Trophoblast cell (in vitro differentiated cells and primary cell): ENCODE measurements at regions not wholly inside any gene's neighbourhood (a gene's known extent, or its start where the extent isn't known, plus 50 kb on each side); places are given as distances from the start of the nearest gene placed in this dataset.

Experiments
- DNase-seq, 2 donors: peaks; one replicate each; pipeline ENCODE4 v3.0.0-alpha.2; 2016
- H2AFZ ChIP-seq: 2 replicates; pipeline ENCODE4 v1.6.1; 2013; ENCODE audit warnings: low read length, moderate library complexity, mild to moderate bottlenecking; ENCODE audit not compliant: insufficient read depth, poor library complexity
- H2AK5ac ChIP-seq: 2 replicates; pipeline ENCODE4 v1.6.1; 2013; ENCODE audit warnings: mild to moderate bottlenecking, low read length
- H2BK120ac ChIP-seq: 2 replicates; pipeline ENCODE4 v1.6.1; 2013; ENCODE audit warnings: low read length, mild to moderate bottlenecking, moderate library complexity; ENCODE audit not compliant: insufficient read depth, poor library complexity
- H2BK12ac ChIP-seq: 2 replicates; pipeline ENCODE4 v1.6.1; 2013; ENCODE audit warnings: mild to moderate bottlenecking, low read length, moderate library complexity
- H2BK5ac ChIP-seq: 2 replicates; pipeline ENCODE4 v1.6.1; 2013; ENCODE audit warnings: low read length, low read depth, moderate library complexity, mild to moderate bottlenecking; ENCODE audit not compliant: poor library complexity
- H3K14ac ChIP-seq: 2 replicates; pipeline ENCODE4 v1.6.1; 2013; ENCODE audit warnings: mild to moderate bottlenecking, low read length
- H3K18ac ChIP-seq: 2 replicates; pipeline ENCODE4 v1.6.1; 2013; ENCODE audit warnings: mild to moderate bottlenecking, low read length
- H3K23ac ChIP-seq: 2 replicates; pipeline ENCODE4 v1.6.1; 2013; ENCODE audit warnings: low read length
- H3K27ac ChIP-seq: 2 replicates; pipeline ENCODE4 v1.5.1; 2013; ENCODE audit warnings: low read depth, mild to moderate bottlenecking, inconsistent platforms, low read length, moderate library complexity
- H3K27me3 ChIP-seq: 2 replicates; pipeline ENCODE4 v1.6.1; 2013; ENCODE audit warnings: inconsistent platforms, mild to moderate bottlenecking, low read length, moderate library complexity; ENCODE audit not compliant: insufficient read depth
- H3K36me3 ChIP-seq, 2 experiments: 1 replicate in 1 of 2; 2 replicates in 1 of 2; pipeline ENCODE4 v1.6.1; 2013; ENCODE audit warnings: low read length in 2 of 2, mild to moderate bottlenecking in 2 of 2, moderate library complexity in 1 of 2; ENCODE audit not compliant: insufficient read depth in 2 of 2, control insufficient read depth in 1 of 2
- H3K4ac ChIP-seq: 2 replicates; pipeline ENCODE4 v1.6.1; 2013; ENCODE audit warnings: low read depth, mild to moderate bottlenecking, low read length, moderate library complexity
- H3K4me1 ChIP-seq, 2 experiments: 1 replicate in 1 of 2; 2 replicates in 1 of 2; pipeline ENCODE4 v1.6.1; 2013; ENCODE audit warnings: low read length in 2 of 2, mild to moderate bottlenecking in 2 of 2, moderate library complexity in 1 of 2; ENCODE audit not compliant: insufficient read depth in 2 of 2, control insufficient read depth in 1 of 2
- H3K4me2 ChIP-seq: 2 replicates; pipeline ENCODE4 v1.6.1; 2013; ENCODE audit warnings: inconsistent platforms, mild to moderate bottlenecking, low read length, moderate library complexity
- H3K4me3 ChIP-seq: 2 replicates; pipeline ENCODE4 v1.5.1; 2013; ENCODE audit warnings: mild to moderate bottlenecking, low read depth, low read length, inconsistent platforms
- H3K79me1 ChIP-seq: one replicate; pipeline ENCODE4 v1.6.1; 2013; ENCODE audit warnings: low read length
- H3K79me2 ChIP-seq: 2 replicates; pipeline ENCODE4 v1.6.1; 2013; ENCODE audit warnings: low read length, mild to moderate bottlenecking; ENCODE audit not compliant: control insufficient read depth, insufficient read depth, poor library complexity
- H3K9ac ChIP-seq: 2 replicates; pipeline ENCODE4 v1.6.1; 2013; ENCODE audit warnings: mild to moderate bottlenecking, low read length
- H3K9me3 ChIP-seq: 2 replicates; pipeline ENCODE4 v1.6.1; 2013; ENCODE audit warnings: low read depth, mild to moderate bottlenecking, control low read depth, inconsistent platforms, low read length; ENCODE audit not compliant: insufficient read depth
- H4K12ac ChIP-seq: 2 replicates; pipeline ENCODE4 v1.6.1; 2013; ENCODE audit warnings: low read depth, mild to moderate bottlenecking, low read length, moderate library complexity
- H4K8ac ChIP-seq: 2 replicates; pipeline ENCODE4 v1.6.1; 2013; ENCODE audit warnings: low read depth, mild to moderate bottlenecking, low read length, moderate library complexity
- H4K91ac ChIP-seq: one replicate; pipeline ENCODE4 v1.6.1; 2013; ENCODE audit warnings: low read depth, mild to moderate bottlenecking, low read length, moderate library complexity
- WGBS: extraction: QIAGEN DNeasy Blood & Tissue Kit; methylation state at CpG from one replicate; pipeline ENCODE4 v1.1.7; 2013; ENCODE audit warnings: missing lambda C conversion rate; ENCODE audit not compliant: insufficient read length, insufficient coverage; ENCODE audit errors: extremely low coverage; 5-methylcytosine and 5-hydroxymethylcytosine counted together

DNA sequence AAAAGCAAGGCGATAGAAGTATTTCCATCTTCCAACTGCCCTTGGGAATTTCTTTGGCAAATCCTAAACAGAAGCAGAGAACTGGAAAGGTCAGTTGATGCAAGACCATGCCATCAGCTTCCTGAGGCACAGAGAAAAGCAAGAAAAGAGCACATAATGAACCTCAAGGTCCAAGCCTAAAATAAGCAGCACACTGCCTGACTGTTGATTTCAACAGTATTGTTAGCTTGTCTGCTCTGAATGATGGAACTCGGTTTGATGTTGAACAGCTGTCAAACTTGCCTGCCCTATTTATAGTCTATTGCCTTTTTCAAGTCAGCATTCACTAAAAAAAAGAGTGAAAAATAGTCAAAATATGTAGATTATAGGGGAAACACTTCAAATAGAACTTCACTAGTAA lies 1192.0 kb upstream of the PHF14 start:
- H3K4me2 ChIP-seq: no peak overlapping the region
- no peaks in the 10 kb centered on the region for H3K9me3 ChIP-seq
- H4K91ac ChIP-seq: no peak overlapping the region
- no peaks in the 10 kb centered on the region for H3K79me2 ChIP-seq
- no peak overlapping the region for H2BK120ac ChIP-seq
- no peak overlapping the region for H4K12ac ChIP-seq
- no peak overlapping the region for H3K9ac ChIP-seq
- no peak for DNase-seq
- no peak overlapping the region for H3K27ac ChIP-seq
- H3K79me1 ChIP-seq: no peaks in the 10 kb centered on the region
- no peak overlapping the region for H2AFZ ChIP-seq
- no CpG with 5 or more reads among the region's 2 CpGs for WGBS
- no peak overlapping the region for H3K4ac ChIP-seq
- H3K36me3 ChIP-seq: no peaks in the 10 kb centered on the region
- H2BK12ac ChIP-seq: no peak overlapping the region
- H2BK5ac ChIP-seq: no peak overlapping the region
- H3K18ac ChIP-seq: no peak overlapping the region
- H4K8ac ChIP-seq: no peak overlapping the region
- H3K14ac ChIP-seq: no peak overlapping the region
- H3K4me1 ChIP-seq: no peaks in the 10 kb centered on the region
- no peaks in the 10 kb centered on the region for H3K27me3 ChIP-seq
- no peak overlapping the region for H3K4me3 ChIP-seq
- no peak overlapping the region for H3K23ac ChIP-seq
- H2AK5ac ChIP-seq: no peak overlapping the region

DNA sequence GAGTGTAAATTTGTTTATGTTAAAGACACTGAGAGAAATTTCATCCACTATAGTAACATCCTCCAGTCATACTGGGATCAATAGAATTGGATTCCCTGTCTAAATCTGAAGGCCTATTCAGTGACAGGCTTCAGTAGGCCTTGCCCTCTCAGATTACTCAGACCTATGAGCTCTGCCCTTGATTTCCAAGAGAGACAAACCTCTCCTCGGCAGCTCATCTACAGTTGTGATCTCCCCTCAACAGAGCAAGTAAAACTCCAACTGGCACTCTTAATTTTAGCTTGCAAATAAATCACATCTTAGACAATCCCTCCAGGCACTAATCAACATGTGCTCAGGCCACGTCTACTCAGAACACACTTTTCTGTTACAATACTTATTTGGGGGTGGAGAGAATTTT lies 1191.4 kb upstream of the PHF14 start:
- Histone ChIP-seq H3K18ac (no peak overlapping the region), H3K79me2 (no peaks in the 10 kb centered on the region), H3K23ac (no peak overlapping the region), H4K8ac (no peak overlapping the region), H3K4me3 (no peak overlapping the region), H3K79me1 (no peaks in the 10 kb centered on the region), H4K12ac (no peak overlapping the region), H3K27ac (no peak overlapping the region), H3K4me1 (no peaks in the 10 kb centered on the region), H3K9ac (no peak overlapping the region), H3K14ac (no peak overlapping the region), H3K36me3 (no peaks in the 10 kb centered on the region), H3K4me2 (no peak overlapping the region), H4K91ac (no peak overlapping the region), H2AK5ac (no peak overlapping the region), H2BK120ac (no peak overlapping the region), H2AFZ (no peak overlapping the region), H3K4ac (no peak overlapping the region), H3K27me3 (no peaks in the 10 kb centered on the region), H3K9me3 (no peaks in the 10 kb centered on the region), H2BK12ac (no peak overlapping the region), H2BK5ac (no peak overlapping the region)
- no peak for DNase-seq
- WGBS: no CpG with 5 or more reads among the region's 2 CpGs

- Histone ChIP-seq H3K36me3 (no peaks in the 10 kb centered on the region), H2AFZ (no peak overlapping the region), H3K4me2 (no peak overlapping the region), H3K79me2 (no peaks in the 10 kb centered on the region), H3K27me3 (no peaks in the 10 kb centered on the region), H3K14ac (no peak overlapping the region), H2BK120ac (no peak overlapping the region), H3K18ac (no peak overlapping the region), H4K8ac (no peak overlapping the region), H3K4me3 (no peak overlapping the region), H2BK5ac (no peak overlapping the region), H3K4me1 (no peaks in the 10 kb centered on the region), H3K4ac (no peak overlapping the region), H3K27ac (no peak overlapping the region), H4K91ac (no peak overlapping the region), H2BK12ac (no peak overlapping the region), H4K12ac (no peak overlapping the region), H3K79me1 (no peaks in the 10 kb centered on the region), H3K9ac (no peak overlapping the region), H3K23ac (no peak overlapping the region), H3K9me3 (no peaks in the 10 kb centered on the region), H2AK5ac (no peak overlapping the region)
- no peak for DNase-seq
- no CpG with 5 or more reads among the region's 1 CpG for WGBS
These were observed 1188.5 kb upstream of the PHF14 start for GRCh38 chr7:9785211-9785610.

- Histone ChIP-seq H3K23ac (no peak overlapping the region), H3K14ac (no peak overlapping the region), H3K4me3 (no peak overlapping the region), H4K12ac (no peak overlapping the region), H2BK5ac (no peak overlapping the region), H3K27me3 (no peaks in the 10 kb centered on the region), H3K79me2 (no peaks in the 10 kb centered on the region), H2AFZ (no peak overlapping the region), H2BK120ac (no peak overlapping the region), H3K4me2 (no peak overlapping the region), H3K4me1 (no peaks in the 10 kb centered on the region), H3K9ac (no peak overlapping the region), H3K79me1 (no peaks in the 10 kb centered on the region), H2BK12ac (no peak overlapping the region), H3K36me3 (no peaks in the 10 kb centered on the region), H3K27ac (no peak overlapping the region), H3K18ac (no peak overlapping the region), H4K8ac (no peak overlapping the region), H3K9me3 (no peaks in the 10 kb centered on the region), H4K91ac (no peak overlapping the region), H2AK5ac (no peak overlapping the region), H3K4ac (no peak overlapping the region)
- DNase-seq: no peak
- no CpG with 5 or more reads among the region's 1 CpG for WGBS
These were observed 1177.4 kb upstream of the PHF14 start for GRCh38 chr7:9796241-9796640.
